ENCODE measurements at regions not wholly inside any gene's neighbourhood (a gene's known extent, or its start where the extent isn't known, plus 50 kb on each side); places are given as distances from the start of the nearest gene placed in this dataset.
"Not testable (repeated sequence)": the region's sequence is repeated elsewhere in the genome, so short reads cannot be mapped to it uniquely, and the experiment has no call there.

- DNase-seq: peak in 42 of 58 donors; percentile 1 to 70 (median 14)
Measured at GRCh38 chr4:18689308-18690115, 668.0 kb upstream of the LCORL start.

DNA sequence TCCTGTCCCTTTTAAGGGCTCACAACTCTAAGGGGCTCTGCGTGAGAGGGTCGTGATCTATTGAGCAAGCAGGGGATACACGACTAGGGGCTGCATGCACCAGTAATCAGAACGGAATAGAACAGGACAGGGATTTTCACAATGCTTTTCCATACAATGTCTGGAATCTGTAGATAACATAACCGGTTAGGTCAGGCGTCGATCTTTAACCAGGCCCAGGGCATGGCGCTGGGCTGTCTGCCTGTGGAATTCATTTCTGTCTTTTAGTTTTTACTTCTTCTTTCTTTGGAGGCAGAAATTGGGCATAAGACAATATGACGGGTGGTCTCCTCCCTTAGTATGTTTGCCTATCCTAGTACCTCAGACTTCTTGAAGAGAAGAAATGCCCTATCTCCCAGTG lies 666.8 kb upstream of the LCORL start:
- not testable (repeated sequence) for DNase-seq

- DNase-seq: no peak
Measured at GRCh38 chr4:18686338-18687037, 664.9 kb upstream of the LCORL start.

DNA sequence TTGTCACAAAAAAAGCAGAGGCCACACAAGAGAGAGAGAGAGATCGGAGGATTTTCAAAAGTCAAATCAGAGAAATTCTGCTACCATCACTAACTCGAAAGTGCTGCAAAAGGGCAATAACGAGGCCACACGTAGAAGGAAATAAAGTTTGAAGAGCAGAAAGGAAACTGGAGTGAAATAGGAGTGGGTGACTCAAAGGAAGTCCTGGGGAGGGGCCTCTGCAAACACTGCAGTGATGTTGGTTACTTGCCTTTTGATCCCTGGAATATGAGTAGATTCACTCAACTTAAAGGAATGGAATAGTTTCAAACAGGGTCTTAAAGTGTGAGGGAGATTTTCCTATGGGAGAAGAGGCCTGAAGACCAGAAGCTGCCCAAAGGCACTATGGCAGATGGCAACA lies 663.4 kb upstream of the LCORL start:
- no peak for DNase-seq

DNA sequence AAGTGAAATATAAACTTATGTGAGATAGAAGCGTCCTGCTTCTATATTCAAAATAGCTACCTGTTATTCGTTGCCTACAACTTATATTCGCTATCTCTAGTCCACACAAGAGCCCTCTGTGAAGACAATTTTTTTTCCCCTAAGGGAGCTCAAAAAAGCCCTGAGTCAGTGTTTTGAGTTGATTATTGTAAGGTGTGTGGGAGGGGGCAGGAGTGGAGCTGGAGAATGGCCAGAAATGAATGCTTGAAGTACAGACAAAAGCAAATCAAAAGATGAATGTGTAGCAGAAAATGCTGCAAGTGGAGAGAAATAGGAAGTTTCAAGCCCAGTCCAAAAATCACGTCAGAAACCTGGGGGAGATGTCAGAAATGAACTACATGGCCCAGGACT lies 655.0 kb upstream of the LCORL start:
- DNase-seq: no peak

- DNase-seq: no peak
Measured at GRCh38 chr4:18675586-18676525, 654.3 kb upstream of the LCORL start.

DNA sequence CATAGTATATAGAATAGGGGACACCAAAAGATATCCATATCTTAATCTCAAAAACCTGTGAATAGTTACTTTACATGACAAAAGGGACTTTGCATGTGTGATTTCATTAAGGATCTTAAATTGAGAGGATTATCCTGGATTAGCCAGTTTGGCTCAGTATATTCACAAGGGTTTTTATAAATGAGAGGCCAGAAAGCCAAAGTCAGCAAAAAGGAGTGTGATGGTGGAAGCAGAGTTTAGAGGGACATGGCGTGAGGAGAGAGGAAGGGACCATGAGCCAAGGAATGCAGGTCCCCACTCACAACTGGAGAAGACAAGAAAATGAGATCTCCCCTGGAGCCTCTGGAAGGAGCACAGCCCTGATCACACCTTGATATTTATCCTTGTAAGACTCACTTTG lies 648.5 kb upstream of the LCORL start:
- DNase-seq: no peak

DNA sequence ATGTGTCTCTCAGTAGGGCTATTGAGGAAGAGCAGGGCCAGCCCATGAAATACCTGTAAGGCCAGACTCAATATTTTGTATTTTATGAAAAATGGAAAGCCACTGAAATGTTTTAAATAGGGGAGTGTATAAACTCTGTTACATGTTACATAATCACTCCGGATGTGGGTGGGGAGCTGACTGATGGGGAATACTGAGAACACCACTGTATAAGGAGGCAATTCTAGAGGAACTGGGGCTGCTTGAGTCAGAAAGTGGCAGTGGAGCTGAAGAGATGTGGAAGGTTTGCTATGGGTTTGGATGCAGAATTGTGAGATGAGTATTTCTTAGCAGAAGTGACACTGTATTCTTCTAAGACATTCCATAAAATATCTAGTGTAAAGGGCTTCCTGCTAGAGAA lies 647.8 kb upstream of the LCORL start:
- no peak for DNase-seq

GRCh38 chr4:18666322-18666721 lies 644.8 kb upstream of the LCORL start:
- no peak for DNase-seq

DNA sequence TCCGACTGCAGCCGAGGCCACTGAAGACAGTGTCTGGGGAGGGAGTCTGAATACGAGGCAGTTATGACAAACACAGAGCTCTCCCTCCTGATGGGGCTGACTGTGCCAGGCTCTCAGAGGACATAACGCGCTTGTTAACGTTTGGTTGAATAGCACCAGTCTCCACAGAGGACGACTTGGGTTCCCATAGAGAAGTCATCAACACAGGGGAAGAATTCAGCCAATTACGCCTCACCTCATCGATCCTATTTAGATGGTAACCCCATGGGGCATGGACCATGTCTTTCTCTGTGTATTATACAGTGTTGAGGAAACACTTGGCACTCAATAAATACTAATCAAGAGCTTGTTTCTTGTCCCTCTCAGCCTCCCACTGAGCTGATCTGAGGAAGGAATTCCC lies 642.6 kb upstream of the LCORL start:
- DNase-seq: peak in 18 of 58 donors; percentile 2 to 56 (median 20)

- no peak for DNase-seq
Measured at GRCh38 chr4:18645351-18645750, 623.8 kb upstream of the LCORL start.

DNA sequence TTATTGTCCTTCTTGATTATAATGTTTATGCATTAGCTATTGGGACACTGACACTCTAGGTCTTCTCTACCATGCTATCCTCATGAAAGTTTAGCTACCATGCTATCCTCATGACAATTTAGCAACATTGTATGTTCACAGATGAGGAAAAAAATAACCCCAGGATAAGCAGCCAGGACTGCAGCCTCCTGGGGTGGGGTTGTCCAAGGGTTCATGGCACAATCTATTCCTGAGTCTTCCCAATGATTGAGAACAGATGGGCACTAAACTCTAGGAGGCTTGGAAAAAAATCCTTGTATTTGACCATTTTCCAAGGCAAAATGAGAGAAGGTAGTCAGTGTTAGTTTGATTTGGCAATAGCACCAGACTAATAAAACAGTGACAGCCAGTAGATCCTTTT lies 619.8 kb upstream of the LCORL start:
- DNase-seq: no peak

- DNase-seq: no peak
Measured at GRCh38 chr4:18638031-18638430, 616.5 kb upstream of the LCORL start.

GRCh38 chr4:18636001-18636585 lies 614.5 kb upstream of the LCORL start:
- DNase-seq: no peak

DNA sequence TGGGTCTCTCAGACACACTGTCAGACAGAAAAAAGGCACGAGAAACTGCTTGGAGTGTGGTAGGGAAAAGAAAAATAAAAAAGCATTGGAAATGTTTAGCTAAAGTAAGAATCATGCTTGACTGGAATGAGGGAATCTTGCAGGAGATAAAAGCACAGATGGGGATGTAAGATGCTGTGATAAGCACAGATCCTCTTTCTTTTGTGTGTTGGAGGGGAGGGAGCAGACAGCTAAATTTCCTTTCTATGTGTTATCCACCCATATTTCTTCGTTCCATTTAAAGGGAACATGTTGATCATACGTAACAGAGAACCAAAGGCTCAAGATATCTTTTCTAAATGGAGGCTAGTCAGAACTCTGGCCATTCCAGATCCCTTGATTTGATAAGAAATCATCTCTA lies 614.0 kb upstream of the LCORL start:
- peak in 1 of 58 donors; percentile 4 for DNase-seq

- no peak for DNase-seq
Measured at GRCh38 chr4:18631586-18631985, 610.0 kb upstream of the LCORL start.

GRCh38 chr4:18630218-18631110 lies 608.9 kb upstream of the LCORL start:
- DNase-seq: no peak

DNA sequence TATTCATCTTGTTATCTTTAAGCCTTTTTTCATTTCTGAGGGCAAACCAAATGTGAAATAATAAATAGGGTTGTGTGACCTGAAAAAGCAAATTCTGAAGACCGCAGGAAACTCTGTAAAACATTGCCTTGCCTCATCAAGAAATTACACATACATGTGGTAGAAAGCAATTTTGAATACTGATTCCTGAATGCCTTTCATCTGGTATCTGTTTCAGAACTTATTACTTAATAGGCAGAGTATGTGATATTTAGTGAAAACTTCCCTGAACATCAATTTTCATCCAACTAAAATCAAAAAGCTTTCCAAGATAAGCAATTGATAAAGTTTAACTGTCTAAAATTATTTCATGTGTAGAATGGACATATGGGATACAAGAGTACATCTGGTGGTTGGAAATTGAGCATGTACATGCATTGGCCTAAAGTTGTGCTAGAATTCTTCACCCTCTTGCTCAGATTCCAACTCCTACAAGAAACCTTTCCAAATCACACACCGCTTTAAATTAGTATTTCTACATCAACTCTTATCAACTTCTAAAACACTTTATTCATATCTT lies 606.0 kb upstream of the LCORL start:
- no peak for DNase-seq

DNA sequence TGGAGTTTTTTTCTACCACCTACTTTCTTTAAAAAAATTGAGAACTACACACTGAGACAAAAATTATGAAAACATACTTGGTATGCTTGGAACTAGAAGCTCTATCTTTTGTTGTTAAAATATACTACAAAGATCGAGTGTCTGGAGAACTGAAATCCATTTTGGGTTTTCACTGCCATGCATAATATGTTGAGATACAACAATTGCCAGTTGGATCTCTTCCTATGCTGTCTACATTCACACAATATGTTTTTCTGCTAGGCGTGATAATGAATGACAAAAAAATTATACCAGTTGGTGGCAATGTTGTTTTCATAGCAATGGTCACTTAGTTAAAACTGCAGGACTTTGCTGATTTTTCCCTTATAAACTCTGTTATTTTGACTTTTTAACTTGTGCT lies 605.4 kb upstream of the LCORL start:
- no peak for DNase-seq

- DNase-seq: no peak
Measured at GRCh38 chr4:18626366-18626765, 604.8 kb upstream of the LCORL start.

All from anterior cingulate cortex (tissue), 58 donors.